Smooth muscle cell (in vitro differentiated cells): ENCODE measurements at regions not wholly inside any gene's neighbourhood (a gene's known extent, or its start where the extent isn't known, plus 50 kb on each side); places are given as distances from the start of the nearest gene placed in this dataset. TPM values are rescaled to one million over a fixed set of nuclear protein-coding genes. Genes with fewer than 3 reads are reported as not detected.

Source experiments
- DNase-seq: peaks from one replicate; lab custom pipeline; 2025; ENCODE audit not compliant: unreplicated experiment; lab: John Stamatoyannopoulos, UW
- H2AFZ ChIP-seq: fragments of 200-600 bp; sonication (generic); 2 replicates; pipeline ENCODE4 v1.6.0; 2016; ENCODE audit warnings: antibody characterized with exemption, low read depth, mild to moderate bottlenecking
- H3F3A ChIP-seq: fragments of 200-600 bp; sonication (generic); 2 replicates; pipeline ENCODE4 v1.6.0; 2017; ENCODE audit warnings: antibody characterized with exemption, low read depth
- H3K27ac ChIP-seq: fragments of 200-600 bp; sonication (generic); 2 replicates; pipeline ENCODE4 v1.5.1; 2016; ENCODE audit warnings: low read depth, mild to moderate bottlenecking
- H3K27me3 ChIP-seq: fragments of 200-600 bp; sonication (generic); 2 replicates; pipeline ENCODE4 v1.6.1; 2016; ENCODE audit warnings: low read depth, mild to moderate bottlenecking
- H3K36me3 ChIP-seq: fragments of 200-600 bp; sonication (generic); 2 replicates; pipeline ENCODE4 v1.5.1; 2016; ENCODE audit warnings: low read depth
- H3K4me1 ChIP-seq: fragments of 200-600 bp; sonication (generic); 2 replicates; pipeline ENCODE4 v1.5.1; 2016; ENCODE audit warnings: low read depth
- H3K4me2 ChIP-seq: fragments of 200-600 bp; sonication (generic); 2 replicates; pipeline ENCODE4 v1.6.0; 2016; ENCODE audit warnings: mild to moderate bottlenecking
- H3K4me3 ChIP-seq: fragments of 200-600 bp; sonication (generic); 2 replicates; pipeline ENCODE4 v1.5.1; 2016; ENCODE audit warnings: mild to moderate bottlenecking
- H3K79me2 ChIP-seq: fragments of 200-600 bp; sonication (generic); 2 replicates; pipeline ENCODE4 v1.6.0; 2016; ENCODE audit warnings: low read depth, mild to moderate bottlenecking
- H3K9ac ChIP-seq: fragments of 200-600 bp; sonication (generic); 2 replicates; pipeline ENCODE4 v1.6.0; 2016; ENCODE audit warnings: low read depth
- H3K9me3 ChIP-seq: fragments of 200-600 bp; sonication (generic); replicated peaks from 2 replicates; pipeline ENCODE4 v1.5.1; 2016; ENCODE audit warnings: low read depth
- H4K20me1 ChIP-seq: fragments of 200-600 bp; sonication (generic); 2 replicates; pipeline ENCODE4 v1.6.0; 2016; ENCODE audit warnings: low read depth
- WGBS: methylation state at CpG from one replicate; pipeline ENCODE4 v1.1.7; 2016; ENCODE audit warnings: low lambda C conversion rate; 5-methylcytosine and 5-hydroxymethylcytosine counted together
- small RNA-seq: library from RNA; depleted of rRNA; stranded (forward); fragments of <200 nt; gene quantifications from one replicate; pipeline ENCODE3, GENCODE V24; 2014
- TF ChIP-seq, protein P1 (sequence below): fragments of 200-600 bp; sonication (generic); IDR thresholded peaks from 2 replicates; pipeline ENCODE4 v1.5.1; 2017; ENCODE audit warnings: borderline replicate concordance, mild to moderate bottlenecking, antibody characterized with exemption; ENCODE audit not compliant: insufficient read depth, poor library complexity, severe bottlenecking

DNA sequence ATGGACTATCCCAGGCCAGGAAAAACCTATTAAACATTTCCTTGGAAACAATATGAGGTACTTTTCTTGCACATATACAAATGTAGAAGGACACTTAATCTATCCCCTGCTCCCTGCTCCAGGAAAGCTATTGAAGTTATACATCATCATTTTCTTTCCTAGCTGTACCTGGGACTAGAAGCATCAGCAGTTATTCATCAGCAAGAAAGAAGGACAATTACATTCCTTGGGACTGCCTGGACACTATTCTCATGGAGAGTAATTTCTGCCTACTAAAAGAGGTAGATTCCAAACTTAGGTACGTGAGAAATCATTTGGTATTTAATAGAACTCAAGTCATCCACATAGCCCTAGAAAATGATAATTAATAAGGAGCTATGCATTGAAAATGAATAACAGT lies 51.0 kb upstream of the PICALM start:
- H2AFZ ChIP-seq = no peak overlapping the region
- no peaks in the 10 kb centered on the region for H3K9me3 ChIP-seq
- H3K9ac ChIP-seq = no peak overlapping the region
- no peak overlapping the region for H3K27ac ChIP-seq
- no peak overlapping the region for H3K4me2 ChIP-seq
- TF ChIP-seq, protein P1, sequence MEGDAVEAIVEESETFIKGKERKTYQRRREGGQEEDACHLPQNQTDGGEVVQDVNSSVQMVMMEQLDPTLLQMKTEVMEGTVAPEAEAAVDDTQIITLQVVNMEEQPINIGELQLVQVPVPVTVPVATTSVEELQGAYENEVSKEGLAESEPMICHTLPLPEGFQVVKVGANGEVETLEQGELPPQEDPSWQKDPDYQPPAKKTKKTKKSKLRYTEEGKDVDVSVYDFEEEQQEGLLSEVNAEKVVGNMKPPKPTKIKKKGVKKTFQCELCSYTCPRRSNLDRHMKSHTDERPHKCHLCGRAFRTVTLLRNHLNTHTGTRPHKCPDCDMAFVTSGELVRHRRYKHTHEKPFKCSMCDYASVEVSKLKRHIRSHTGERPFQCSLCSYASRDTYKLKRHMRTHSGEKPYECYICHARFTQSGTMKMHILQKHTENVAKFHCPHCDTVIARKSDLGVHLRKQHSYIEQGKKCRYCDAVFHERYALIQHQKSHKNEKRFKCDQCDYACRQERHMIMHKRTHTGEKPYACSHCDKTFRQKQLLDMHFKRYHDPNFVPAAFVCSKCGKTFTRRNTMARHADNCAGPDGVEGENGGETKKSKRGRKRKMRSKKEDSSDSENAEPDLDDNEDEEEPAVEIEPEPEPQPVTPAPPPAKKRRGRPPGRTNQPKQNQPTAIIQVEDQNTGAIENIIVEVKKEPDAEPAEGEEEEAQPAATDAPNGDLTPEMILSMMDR = no peak
- H3K4me1 ChIP-seq = peaks cover 6% of the 10 kb centered on the region
- H3F3A ChIP-seq = no peaks in the 10 kb centered on the region
- H4K20me1 ChIP-seq = no peaks in the 10 kb centered on the region
- DNase-seq = no peak
- H3K36me3 ChIP-seq = no peaks in the 10 kb centered on the region
- WGBS = 100% methylated on average over 1 of the region's 1 CpG
- H3K4me3 ChIP-seq = no peak overlapping the region
- H3K79me2 ChIP-seq = no peaks in the 10 kb centered on the region
- H3K27me3 ChIP-seq = no peaks in the 10 kb centered on the region

DNA sequence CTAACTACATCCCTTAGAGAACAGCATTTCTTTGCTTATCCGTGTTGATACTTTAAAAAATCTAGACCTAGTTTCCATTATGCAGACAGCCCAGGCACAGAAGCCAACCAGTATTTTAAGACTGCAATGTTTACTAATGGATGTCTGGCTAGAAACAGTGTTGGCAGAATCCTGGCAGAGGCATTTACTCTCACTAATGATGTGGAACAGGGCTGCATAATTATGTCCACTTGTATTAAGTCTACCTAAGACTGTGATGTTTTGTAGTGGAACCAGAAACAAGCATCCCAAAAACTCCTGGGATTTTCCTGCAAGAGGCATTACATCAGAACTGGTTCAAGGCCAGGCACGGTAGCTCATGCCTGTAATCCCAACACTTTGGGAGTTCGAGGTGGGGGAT lies 50.2 kb upstream of the PICALM start:
- WGBS = 62% methylated on average over 3 of the region's 3 CpGs
- no peak for DNase-seq
- no peaks in the 10 kb centered on the region for H3K36me3 ChIP-seq

More for the DNA sequence above, 50.2 kb upstream of the PICALM start:
- Histone ChIP-seq H3K9ac (no peak overlapping the region), H4K20me1 (no peaks in the 10 kb centered on the region), H3K4me2 (no peak overlapping the region), H3K27ac (no peak overlapping the region), H2AFZ (no peak overlapping the region), H3K79me2 (no peaks in the 10 kb centered on the region), H3K27me3 (no peaks in the 10 kb centered on the region), H3F3A (no peaks in the 10 kb centered on the region), H3K4me1 (peaks cover 6% of the 10 kb centered on the region), H3K9me3 (no peaks in the 10 kb centered on the region), H3K4me3 (no peak overlapping the region)
- TF ChIP-seq, protein P1 = no peak

Small RNA genes lying in the stretch of these regions (small RNA-seq; reads per million reads assigned to genes)
- not detected for gene RNU6-560P
